Esophagus squamous epithelium (tissue), 4 donors: ENCODE measurements at regions not wholly inside any gene's neighbourhood (a gene's known extent, or its start where the extent isn't known, plus 50 kb on each side); places are given as distances from the start of the nearest gene placed in this dataset.

Experiments
- POLR2A ChIP-seq, 4 donors: fragments of 450-650 bp; IDR thresholded peaks; one replicate each; pipeline ENCODE4 v1.6.1; 2017; ENCODE audit warnings: antibody characterized with exemption in 4 of 4, mild to moderate bottlenecking in 4 of 4, moderate library complexity in 3 of 4
- TF ChIP-seq, protein P1 (sequence below), 6 experiments: fragments of 450-650 bp in 4 of 6; fragments of 200-600 bp in 2 of 6; sonication (generic) in 2 of 6; IDR thresholded peaks; one replicate each; pipeline ENCODE4 v1.5.1; 2016 to 2019; ENCODE audit warnings: antibody characterized with exemption in 6 of 6, mild to moderate bottlenecking in 4 of 6, moderate library complexity in 4 of 6

DNA sequence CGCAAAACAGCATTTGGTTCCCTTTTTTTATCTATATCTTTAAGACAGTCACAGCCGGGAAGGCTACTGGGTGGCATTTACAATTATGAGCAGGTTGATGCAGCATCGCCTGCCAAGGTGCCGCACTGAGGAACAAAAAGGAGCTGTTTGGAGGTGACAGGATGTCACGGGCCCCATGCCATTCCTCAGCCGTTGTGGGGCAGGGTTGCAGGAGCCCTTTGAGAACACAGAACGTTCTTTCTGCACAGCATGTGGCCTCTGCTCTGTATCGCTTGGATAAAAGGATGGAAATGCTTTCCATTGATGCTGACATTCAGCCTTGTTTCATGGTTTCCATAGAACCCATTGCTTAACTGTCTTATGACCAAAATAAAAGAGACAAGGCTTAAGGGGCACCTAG is 141.9 kb upstream of the CDH5 start:
- TF ChIP-seq, protein P1, sequence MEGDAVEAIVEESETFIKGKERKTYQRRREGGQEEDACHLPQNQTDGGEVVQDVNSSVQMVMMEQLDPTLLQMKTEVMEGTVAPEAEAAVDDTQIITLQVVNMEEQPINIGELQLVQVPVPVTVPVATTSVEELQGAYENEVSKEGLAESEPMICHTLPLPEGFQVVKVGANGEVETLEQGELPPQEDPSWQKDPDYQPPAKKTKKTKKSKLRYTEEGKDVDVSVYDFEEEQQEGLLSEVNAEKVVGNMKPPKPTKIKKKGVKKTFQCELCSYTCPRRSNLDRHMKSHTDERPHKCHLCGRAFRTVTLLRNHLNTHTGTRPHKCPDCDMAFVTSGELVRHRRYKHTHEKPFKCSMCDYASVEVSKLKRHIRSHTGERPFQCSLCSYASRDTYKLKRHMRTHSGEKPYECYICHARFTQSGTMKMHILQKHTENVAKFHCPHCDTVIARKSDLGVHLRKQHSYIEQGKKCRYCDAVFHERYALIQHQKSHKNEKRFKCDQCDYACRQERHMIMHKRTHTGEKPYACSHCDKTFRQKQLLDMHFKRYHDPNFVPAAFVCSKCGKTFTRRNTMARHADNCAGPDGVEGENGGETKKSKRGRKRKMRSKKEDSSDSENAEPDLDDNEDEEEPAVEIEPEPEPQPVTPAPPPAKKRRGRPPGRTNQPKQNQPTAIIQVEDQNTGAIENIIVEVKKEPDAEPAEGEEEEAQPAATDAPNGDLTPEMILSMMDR (IDR thresholded peaks at IDR 0.05): no peak
- TF ChIP-seq POLR2A (IDR thresholded peaks at IDR 0.05): no peak
